B cell (primary cell): ENCODE measurements at regions not wholly inside any gene's neighbourhood (a gene's known extent, or its start where the extent isn't known, plus 50 kb on each side); places are given as distances from the start of the nearest gene placed in this dataset.

ENCODE experiments used
- EZH2 ChIP-seq: IDR thresholded peaks from 2 replicates; pipeline ENCODE4 v1.6.1; 2012; ENCODE audit warnings: borderline replicate concordance, low read depth, mild to moderate bottlenecking, moderate library complexity, low read length; ENCODE audit not compliant: insufficient read depth, poor library complexity, severe bottlenecking
- TF ChIP-seq, protein P1 (sequence below): fragments of 200-600 bp; IDR thresholded peaks from one replicate; pipeline ENCODE4 v1.8.0; 2022; ENCODE audit warnings: antibody characterized with exemption, mild to moderate bottlenecking

- TF ChIP-seq, protein P1, sequence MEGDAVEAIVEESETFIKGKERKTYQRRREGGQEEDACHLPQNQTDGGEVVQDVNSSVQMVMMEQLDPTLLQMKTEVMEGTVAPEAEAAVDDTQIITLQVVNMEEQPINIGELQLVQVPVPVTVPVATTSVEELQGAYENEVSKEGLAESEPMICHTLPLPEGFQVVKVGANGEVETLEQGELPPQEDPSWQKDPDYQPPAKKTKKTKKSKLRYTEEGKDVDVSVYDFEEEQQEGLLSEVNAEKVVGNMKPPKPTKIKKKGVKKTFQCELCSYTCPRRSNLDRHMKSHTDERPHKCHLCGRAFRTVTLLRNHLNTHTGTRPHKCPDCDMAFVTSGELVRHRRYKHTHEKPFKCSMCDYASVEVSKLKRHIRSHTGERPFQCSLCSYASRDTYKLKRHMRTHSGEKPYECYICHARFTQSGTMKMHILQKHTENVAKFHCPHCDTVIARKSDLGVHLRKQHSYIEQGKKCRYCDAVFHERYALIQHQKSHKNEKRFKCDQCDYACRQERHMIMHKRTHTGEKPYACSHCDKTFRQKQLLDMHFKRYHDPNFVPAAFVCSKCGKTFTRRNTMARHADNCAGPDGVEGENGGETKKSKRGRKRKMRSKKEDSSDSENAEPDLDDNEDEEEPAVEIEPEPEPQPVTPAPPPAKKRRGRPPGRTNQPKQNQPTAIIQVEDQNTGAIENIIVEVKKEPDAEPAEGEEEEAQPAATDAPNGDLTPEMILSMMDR: no peak
- TF ChIP-seq EZH2: no peak
Observed at GRCh38 chr1:222182641-222183040, 365.3 kb downstream of the HHIPL2 start.
